GM12878 (cell line): ENCODE measurements at regions not wholly inside any gene's neighbourhood (a gene's known extent, or its start where the extent isn't known, plus 50 kb on each side); places are given as distances from the start of the nearest gene placed in this dataset.

ENCODE experiments used
- ATAC-seq: fragments of 200-7000 bp; cut with Tn5 transposase; 3 replicates; pipeline ENCODE4 v1.9.1; 2020; ENCODE audit warnings: mild to moderate bottlenecking, moderate library complexity
- BruUV-seq: library from RNA; stranded (reverse); fragments of 400-500 nt; replicated peaks from 2 replicates; lab custom pipeline; 2021; lab: Mats Ljungman, UMichigan
- CTCF ChIA-PET: fragments of 300-600 bp; sonication (Branson Sonifier 250); formaldehyde crosslinking; extraction: SDS; loops from one replicate; lab custom pipeline; 2021; ENCODE audit warnings: inconsistent platforms; lab: Yijun Ruan, JAX
- POLR2A ChIA-PET: fragments of 350-600 bp; formaldehyde crosslinking; extraction: SDS; loops from one replicate; lab custom pipeline; 2021; ENCODE audit warnings: inconsistent platforms; lab: Charles Lee
- RAD21 ChIA-PET: fragments of 300-600 bp; sonication (Branson Sonifier 250); formaldehyde crosslinking; loops from one replicate; lab custom pipeline; 2023; ENCODE audit warnings: antibody characterized with exemption; ENCODE audit not compliant: unreplicated experiment; lab: Charles Lee
- SMC1A ChIA-PET: fragments of 300-600 bp; sonication (Branson Sonifier 250); formaldehyde crosslinking; loops from one replicate; lab custom pipeline; 2023; ENCODE audit not compliant: unreplicated experiment, uncharacterized antibody; lab: Charles Lee
- DNase-seq: peaks from one replicate; pipeline ENCODE4 v3.0.0-alpha.2; 2011; ENCODE audit warnings: low read depth, low spot score
- FAIRE-seq: peaks from 3 replicates; lab custom pipeline; 2011; peaks lifted over from hg19 to GRCh38; lab: Jason Lieb, UNC
- H2AFZ ChIP-seq: 2 replicates; pipeline ENCODE4 v1.6.0; 2011; ENCODE audit warnings: low read depth, low read length, control low read depth; ENCODE audit not compliant: control insufficient read depth
- H3K27ac ChIP-seq: 2 replicates; pipeline ENCODE4 v1.5.1; 2011; ENCODE audit warnings: control low read depth; ENCODE audit not compliant: control insufficient read depth, insufficient read depth
- H3K27me3 ChIP-seq, 2 experiments: replicated peaks in 1 of 2; 2 replicates each; pipeline versions ENCODE4 v1.6.0 to v1.6.1; 2011; ENCODE audit warnings: low read length in 1 of 2; ENCODE audit not compliant: control insufficient read depth in 2 of 2, insufficient read depth in 2 of 2
- H3K36me3 ChIP-seq, 2 experiments: 2 replicates each; pipeline ENCODE4 v1.5.1; 2011; ENCODE audit warnings: low read length in 1 of 2; ENCODE audit not compliant: control insufficient read depth in 2 of 2, insufficient read depth in 2 of 2
- H3K4me1 ChIP-seq: 2 replicates; pipeline ENCODE4 v1.6.1; 2011; ENCODE audit warnings: mild to moderate bottlenecking, low read length, moderate library complexity, mixed read lengths; ENCODE audit not compliant: control insufficient read depth, insufficient read depth
- H3K4me2 ChIP-seq: 2 replicates; pipeline ENCODE4 v1.6.0; 2011; ENCODE audit warnings: control low read depth; ENCODE audit not compliant: control insufficient read depth, insufficient read depth
- H3K4me3 ChIP-seq: fragments of 200-600 bp; sonication (generic); 2 replicates; pipeline ENCODE4 v1.5.1; 2016
- H3K79me2 ChIP-seq: 2 replicates; pipeline ENCODE4 v1.6.0; 2011; ENCODE audit warnings: low read length; ENCODE audit not compliant: control insufficient read depth, insufficient read depth
- H3K9ac ChIP-seq: 2 replicates; pipeline ENCODE4 v1.8.0; 2011; ENCODE audit warnings: low read length, control low read depth, mixed read lengths; ENCODE audit not compliant: control insufficient read depth, insufficient read depth
- H3K9me3 ChIP-seq: replicated peaks from 3 replicates; pipeline ENCODE4 v1.5.1; 2011; ENCODE audit warnings: mild to moderate bottlenecking, low read length; ENCODE audit not compliant: control insufficient read depth, insufficient read depth
- H4K20me1 ChIP-seq: 2 replicates; pipeline ENCODE4 v1.6.0; 2011; ENCODE audit not compliant: control insufficient read depth, insufficient read depth
- ATF2 ChIP-seq: IDR thresholded peaks from 2 replicates; pipeline ENCODE4 v1.6.1; 2012; ENCODE audit warnings: low read length, inconsistent platforms
- CHD4 ChIP-seq: fragments of 200-600 bp; sonication (generic); IDR thresholded peaks from 2 replicates; pipeline ENCODE4 v1.6.1; 2016; ENCODE audit warnings: mild to moderate bottlenecking
- DPF2 ChIP-seq: fragments of 450-650 bp; IDR thresholded peaks from 2 replicates; pipeline ENCODE4 v1.6.1; 2017; ENCODE audit warnings: mild to moderate bottlenecking
- E4F1 ChIP-seq: fragments of 450-650 bp; IDR thresholded peaks from 2 replicates; pipeline ENCODE4 v1.6.1; 2018; ENCODE audit warnings: borderline replicate concordance, mild to moderate bottlenecking; ENCODE audit not compliant: partially characterized antibody
- ETV6 ChIP-seq, 2 experiments: fragments of 450-650 bp in 1 of 2; IDR thresholded peaks in 1 of 2; conservative IDR thresholded peaks in 1 of 2; 2 replicates each; pipeline ENCODE4 v1.6.1; 2014; ENCODE audit warnings: antibody characterized with exemption in 1 of 2, borderline replicate concordance in 1 of 2, low read depth in 1 of 2, mild to moderate bottlenecking in 1 of 2, moderate library complexity in 1 of 2
- EZH2 ChIP-seq: IDR thresholded peaks from 2 replicates; pipeline ENCODE4 v1.6.1; 2012; ENCODE audit warnings: low read depth, mild to moderate bottlenecking, control low read depth, inconsistent platforms, low read length, borderline replicate concordance; ENCODE audit not compliant: control insufficient read depth
- FOXK2 ChIP-seq: fragments of 450-650 bp; IDR thresholded peaks from 2 replicates; pipeline ENCODE4 v1.6.1; 2017; ENCODE audit warnings: mild to moderate bottlenecking, moderate library complexity
- KDM1A ChIP-seq: fragments of 200-600 bp; sonication (generic); IDR thresholded peaks from 2 replicates; pipeline ENCODE4 v1.6.1; 2016; ENCODE audit warnings: borderline replicate concordance
- NFIC ChIP-seq: IDR thresholded peaks from 2 replicates; pipeline ENCODE4 v1.6.1; 2012; ENCODE audit warnings: low read depth, mild to moderate bottlenecking, inconsistent platforms, low read length, moderate library complexity
- PAX8 ChIP-seq: fragments of 450-650 bp; IDR thresholded peaks from 2 replicates; pipeline ENCODE4 v1.6.1; 2017; ENCODE audit warnings: mild to moderate bottlenecking, moderate library complexity
- POLR2AphosphoS2 ChIP-seq: IDR thresholded peaks from 2 replicates; pipeline ENCODE4 v1.6.1; 2011; ENCODE audit warnings: low read depth, mild to moderate bottlenecking, low read length, improper control_type of control experiment, moderate library complexity
- SMAD5 ChIP-seq: IDR thresholded peaks from 2 replicates; pipeline ENCODE4 v1.6.1; 2016; ENCODE audit warnings: antibody characterized with exemption, low read depth
- SREBF2 ChIP-seq: IDR thresholded peaks from 2 replicates; pipeline ENCODE4 v1.6.1; 2012; ENCODE audit warnings: mild to moderate bottlenecking, low read length
- WGBS: methylation state at CpG from one replicate; pipeline ENCODE4 v1.1.6; 2016; ENCODE audit warnings: low lambda C conversion rate; ENCODE audit not compliant: insufficient replicate concordance, insufficient coverage; ENCODE audit errors: missing lambda C conversion rate; 5-methylcytosine and 5-hydroxymethylcytosine counted together
- in situ Hi-C: fragments of 300-500 bp; cut with MboI; formaldehyde crosslinking; loops from 9 replicates; pipeline ENCODE4 v1.14.3; 2018; ENCODE audit warnings: mixed read lengths
- intact Hi-C: fragments of 100-400 bp; cut with micrococcal nuclease; formaldehyde crosslinking; loops from one replicate; pipeline ENCODE4 v1.14.2; 2022; ENCODE audit not compliant: unreplicated experiment

GRCh38 chr5:97778451-97778850 is 595.4 kb upstream of the RIOK2 start:
- Histone ChIP-seq H3K4me2 (no peak overlapping the region), H3K4me1 (no peaks in the 10 kb centered on the region), H3K9ac (no peak overlapping the region), H4K20me1 (no peaks in the 10 kb centered on the region), H3K4me3 (no peak overlapping the region), H3K9me3 (no peaks in the 10 kb centered on the region; the same call in 2 of the 3 replicates), H2AFZ (no peak overlapping the region)
- ChIA-PET SMC1A (no interaction called here), POLR2A (no interaction called here), CTCF (no interaction called here)
- ATAC-seq: no peak
- BruUV-seq: no TSS peak
- no peak for TF ChIP-seq CHD4
- no peak for TF ChIP-seq KDM1A
- TF ChIP-seq NFIC: no peak
- TF ChIP-seq ETV6 (conservative IDR thresholded peaks at IDR 0.05 in 1 of 2, IDR thresholded peaks at IDR 0.05 in 1 of 2; ENCODE audit: borderline replicate concordance in 1 of 2, low read depth in 1 of 2): no peak
- TF ChIP-seq POLR2AphosphoS2: no peak
- TF ChIP-seq FOXK2: no peak
- no peak for TF ChIP-seq PAX8
- no peak for TF ChIP-seq DPF2
- no peak for TF ChIP-seq E4F1
- no peak for TF ChIP-seq EZH2
- no peak for TF ChIP-seq ATF2
- TF ChIP-seq SREBF2: no peak
- no peak for TF ChIP-seq SMAD5
- TF ChIP-seq, all 136 proteins: peak for 0
- Histone ChIP-seq H3K27me3 (no peaks in the 10 kb centered on the region), H3K36me3 (no peaks in the 10 kb centered on the region), H3K79me2 (no peaks in the 10 kb centered on the region), H3K27ac (no peak overlapping the region)
- in situ Hi-C loops: no loop called here
- RAD21 ChIA-PET: no interaction called here
- FAIRE-seq (no peak), DNase-seq (no peak)
- WGBS: 100% methylated on average over 2 of the region's 2 CpGs
- intact Hi-C loops: no loop called here
